ENCODE measurements at regions not wholly inside any gene's neighbourhood (a gene's known extent, or its start where the extent isn't known, plus 50 kb on each side); places are given as distances from the start of the nearest gene placed in this dataset.

DNA sequence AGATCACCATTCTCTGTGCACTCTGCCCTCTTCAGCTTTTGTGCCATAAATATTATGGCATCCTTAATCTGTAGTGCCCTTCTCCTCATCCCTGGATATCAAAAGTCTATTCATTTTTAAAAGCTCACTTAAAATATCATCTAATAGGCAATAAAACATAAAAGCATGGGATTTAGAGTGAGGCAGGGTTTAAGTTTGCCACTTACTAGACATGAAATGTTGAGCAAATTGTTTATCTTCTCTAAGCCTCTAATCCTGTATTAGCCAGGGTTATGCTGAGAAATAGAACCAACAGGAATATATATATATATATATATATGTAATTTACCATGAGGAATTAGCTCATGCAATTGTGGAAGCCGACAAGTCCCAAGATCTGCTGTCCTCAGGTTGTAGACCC, 472.4 kb upstream of the HS3ST1 start:
- Histone ChIP-seq H3K4me3 (ENCODE audit: low read length) (no peak overlapping the region), H3K27me3 (ENCODE audit: control insufficient read depth in 1 of 2, insufficient read depth in 2 of 2, low read length in 2 of 2) (no peaks in the 10 kb centered on the region), H3K27ac (ENCODE audit: low read depth in 1 of 2, low read length in 2 of 2) (no peak overlapping the region), H3K9me3 (ENCODE audit: control insufficient read depth in 1 of 2, insufficient read depth in 1 of 2, low read length in 2 of 2) (peaks cover 0 to 10% of the 10 kb centered on the region in 2 experiments), H3K36me3 (ENCODE audit: insufficient read depth, low read length) (no peaks in the 10 kb centered on the region), H3K4me1 (ENCODE audit: insufficient read depth, low read length) (no peaks in the 10 kb centered on the region)
- Mint-ChIP-seq H3K4me1 (ENCODE audit: low read depth) (no peaks in the 10 kb centered on the region), H3K9me3 (peaks cover 6% of the 10 kb centered on the region), H3K27ac (no peak overlapping the region), H3K4me3 (no peak overlapping the region), H3K27me3 (no peaks in the 10 kb centered on the region), H3K36me3 (ENCODE audit: low read depth) (no peaks in the 10 kb centered on the region)
- CTCF ChIA-PET: no interaction called here
- POLR2A ChIA-PET: no interaction called here
- no peak for DNase-seq
- intact Hi-C loops (cut with DNase I, micrococcal nuclease): no loop called here
- no peak for ATAC-seq (ENCODE audit: poor library complexity)
- TF ChIP-seq CTCF (IDR thresholded peaks at IDR 0.05): no peak

- CTCF ChIA-PET: no interaction called here
- DNase-seq (no peak), ATAC-seq (ENCODE audit: poor library complexity) (no peak)
- H3K27me3 ChIP-seq (ENCODE audit: control insufficient read depth in 1 of 2, insufficient read depth in 2 of 2, low read length in 2 of 2): no peaks in the 10 kb centered on the region
- Mint-ChIP-seq H3K27me3 (no peaks in the 10 kb centered on the region), H3K4me3 (no peak overlapping the region), H3K4me1 (ENCODE audit: low read depth) (no peaks in the 10 kb centered on the region), H3K9me3 (peaks cover 6% of the 10 kb centered on the region), H3K27ac (no peak overlapping the region), H3K36me3 (ENCODE audit: low read depth) (no peaks in the 10 kb centered on the region)
- no peak overlapping the region for H3K27ac ChIP-seq (ENCODE audit: low read depth in 1 of 2, low read length in 2 of 2)
- POLR2A ChIA-PET: no interaction called here
- no peaks in the 10 kb centered on the region for H3K36me3 ChIP-seq (ENCODE audit: insufficient read depth, low read length)
- no peak overlapping the region for H3K4me3 ChIP-seq (ENCODE audit: low read length)
- TF ChIP-seq CTCF (IDR thresholded peaks at IDR 0.05): no peak
- no peaks in the 10 kb centered on the region for H3K4me1 ChIP-seq (ENCODE audit: insufficient read depth, low read length)
- intact Hi-C loops (cut with DNase I, micrococcal nuclease): no loop called here
- peaks cover 0 to 10% of the 10 kb centered on the region in 2 experiments for H3K9me3 ChIP-seq (ENCODE audit: control insufficient read depth in 1 of 2, insufficient read depth in 1 of 2, low read length in 2 of 2)
Measured at GRCh38 chr4:11900359-11900758, 471.7 kb upstream of the HS3ST1 start.

DNA sequence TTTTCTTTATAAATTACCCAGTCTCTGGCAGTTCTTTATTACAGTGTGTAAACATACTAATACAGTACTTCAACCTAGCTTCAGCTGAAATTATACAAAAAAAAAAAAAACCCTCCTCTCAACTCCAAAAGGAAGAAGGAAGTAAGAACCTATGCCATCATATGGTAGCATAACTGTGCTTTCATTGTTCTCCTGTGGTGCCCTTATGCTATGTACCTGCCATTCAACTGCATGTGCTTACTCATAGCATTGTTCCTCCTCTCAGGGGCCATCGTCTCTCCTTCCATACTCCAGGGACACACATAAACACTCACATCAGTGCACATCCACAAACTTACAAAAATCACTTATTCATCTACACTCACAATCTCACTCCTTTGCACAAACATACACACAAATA, 470.1 kb upstream of the HS3ST1 start:
- Histone ChIP-seq H3K36me3 (ENCODE audit: insufficient read depth, low read length) (no peaks in the 10 kb centered on the region), H3K27me3 (ENCODE audit: control insufficient read depth in 1 of 2, insufficient read depth in 2 of 2, low read length in 2 of 2) (no peaks in the 10 kb centered on the region), H3K9me3 (ENCODE audit: control insufficient read depth in 1 of 2, insufficient read depth in 1 of 2, low read length in 2 of 2) (peaks cover 0 to 6% of the 10 kb centered on the region in 2 experiments), H3K4me1 (ENCODE audit: insufficient read depth, low read length) (no peaks in the 10 kb centered on the region), H3K4me3 (ENCODE audit: low read length) (no peak overlapping the region), H3K27ac (ENCODE audit: low read depth in 1 of 2, low read length in 2 of 2) (no peak overlapping the region)
- ChIA-PET CTCF (no interaction called here), POLR2A (no interaction called here)
- H3K27me3 Mint-ChIP-seq: no peaks in the 10 kb centered on the region
- no peak for TF ChIP-seq CTCF (IDR thresholded peaks at IDR 0.05)
- intact Hi-C loops (cut with DNase I, micrococcal nuclease): no loop called here
- no peaks in the 10 kb centered on the region for H3K4me1 Mint-ChIP-seq (ENCODE audit: low read depth)
- H3K4me3 Mint-ChIP-seq: no peak overlapping the region
- no peak overlapping the region for H3K27ac Mint-ChIP-seq
- H3K9me3 Mint-ChIP-seq: peaks cover 6% of the 10 kb centered on the region
- no peaks in the 10 kb centered on the region for H3K36me3 Mint-ChIP-seq (ENCODE audit: low read depth)
- ATAC-seq (ENCODE audit: poor library complexity): no peak
- no peak for DNase-seq
